ENCODE measurements at regions not wholly inside any gene's neighbourhood (a gene's known extent, or its start where the extent isn't known, plus 50 kb on each side); places are given as distances from the start of the nearest gene placed in this dataset.

DNA sequence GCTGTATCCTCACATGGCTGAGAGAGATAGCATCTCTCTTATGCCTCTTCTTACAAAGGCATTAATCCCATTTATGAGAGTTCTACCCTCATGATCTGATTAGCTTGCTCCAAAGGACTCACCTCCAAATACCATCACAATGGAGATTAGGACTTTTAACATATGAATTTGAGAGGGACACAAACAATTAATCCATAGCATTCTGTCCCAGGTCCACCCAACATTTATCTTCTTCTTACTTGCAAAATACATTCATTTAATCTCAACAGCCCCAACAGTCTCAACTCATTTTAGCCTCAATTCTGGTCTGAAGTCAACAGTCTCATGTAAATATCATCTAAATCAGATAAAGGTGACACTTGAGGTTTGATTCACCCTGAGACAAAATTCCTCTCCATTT is 555.4 kb downstream of the RAB28 start:
- DNase-seq (ENCODE audit: low spot score), result no peak
- CTCF ChIA-PET, result no interaction called here
- no peak overlapping the region for H3K27ac ChIP-seq (ENCODE audit: low read depth, low read length, poor library complexity, severe bottlenecking)
- H3K9me3 ChIP-seq (ENCODE audit: low read depth, low read length, poor library complexity, severe bottlenecking), result no peaks in the 10 kb centered on the region
- BruUV-seq (replicated peaks), result no TSS peak
- no peak overlapping the region for H3K4me3 ChIP-seq (ENCODE audit: low read depth, low read length, poor library complexity, severe bottlenecking)
- POLR2A ChIA-PET (ENCODE audit: low non-redundant PET), result no interaction called here
- H3K36me3 ChIP-seq (ENCODE audit: insufficient read depth, low read length, poor library complexity, severe bottlenecking), result no peaks in the 10 kb centered on the region
- no peaks in the 10 kb centered on the region for H3K4me1 ChIP-seq (ENCODE audit: insufficient read depth, low read length, poor library complexity, severe bottlenecking)
- H3K27me3 ChIP-seq (replicated peaks; ENCODE audit: insufficient read depth, low read depth, low read length, poor library complexity), result peaks cover 20% of the 10 kb centered on the region
- TF ChIP-seq EZH2 (IDR thresholded peaks at IDR 0.05; ENCODE audit: borderline replicate concordance, low read depth, low read length, poor library complexity, severe bottlenecking), result no peak
- TF ChIP-seq, protein P1, sequence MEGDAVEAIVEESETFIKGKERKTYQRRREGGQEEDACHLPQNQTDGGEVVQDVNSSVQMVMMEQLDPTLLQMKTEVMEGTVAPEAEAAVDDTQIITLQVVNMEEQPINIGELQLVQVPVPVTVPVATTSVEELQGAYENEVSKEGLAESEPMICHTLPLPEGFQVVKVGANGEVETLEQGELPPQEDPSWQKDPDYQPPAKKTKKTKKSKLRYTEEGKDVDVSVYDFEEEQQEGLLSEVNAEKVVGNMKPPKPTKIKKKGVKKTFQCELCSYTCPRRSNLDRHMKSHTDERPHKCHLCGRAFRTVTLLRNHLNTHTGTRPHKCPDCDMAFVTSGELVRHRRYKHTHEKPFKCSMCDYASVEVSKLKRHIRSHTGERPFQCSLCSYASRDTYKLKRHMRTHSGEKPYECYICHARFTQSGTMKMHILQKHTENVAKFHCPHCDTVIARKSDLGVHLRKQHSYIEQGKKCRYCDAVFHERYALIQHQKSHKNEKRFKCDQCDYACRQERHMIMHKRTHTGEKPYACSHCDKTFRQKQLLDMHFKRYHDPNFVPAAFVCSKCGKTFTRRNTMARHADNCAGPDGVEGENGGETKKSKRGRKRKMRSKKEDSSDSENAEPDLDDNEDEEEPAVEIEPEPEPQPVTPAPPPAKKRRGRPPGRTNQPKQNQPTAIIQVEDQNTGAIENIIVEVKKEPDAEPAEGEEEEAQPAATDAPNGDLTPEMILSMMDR (conservative IDR thresholded peaks at IDR 0.05; ENCODE audit: low read depth, low read length), result no peak
- intact Hi-C loops (cut with micrococcal nuclease; ENCODE audit: unreplicated experiment), result no loop called here

GRCh38 chr4:12926189-12927066 is 557.7 kb downstream of the RAB28 start:
- TF ChIP-seq, protein P1 (conservative IDR thresholded peaks at IDR 0.05; ENCODE audit: low read depth, low read length), result no peak
- no peak for TF ChIP-seq EZH2 (IDR thresholded peaks at IDR 0.05; ENCODE audit: borderline replicate concordance, low read depth, low read length, poor library complexity, severe bottlenecking)
- BruUV-seq (replicated peaks), result no TSS peak
- Histone ChIP-seq H3K4me3 (ENCODE audit: low read depth, low read length, poor library complexity, severe bottlenecking) (no peak overlapping the region), H3K9me3 (ENCODE audit: low read depth, low read length, poor library complexity, severe bottlenecking) (no peaks in the 10 kb centered on the region), H3K4me1 (ENCODE audit: insufficient read depth, low read length, poor library complexity, severe bottlenecking) (no peaks in the 10 kb centered on the region), H3K27ac (ENCODE audit: low read depth, low read length, poor library complexity, severe bottlenecking) (no peak overlapping the region), H3K36me3 (ENCODE audit: insufficient read depth, low read length, poor library complexity, severe bottlenecking) (no peaks in the 10 kb centered on the region), H3K27me3 (replicated peaks; ENCODE audit: insufficient read depth, low read depth, low read length, poor library complexity) (peaks cover 31% of the 10 kb centered on the region)
- ChIA-PET POLR2A (ENCODE audit: low non-redundant PET) (no interaction called here), CTCF (no interaction called here)
- peak; percentile 66 for DNase-seq (ENCODE audit: low spot score)
- intact Hi-C loops (cut with micrococcal nuclease; ENCODE audit: unreplicated experiment), result no loop called here

DNA sequence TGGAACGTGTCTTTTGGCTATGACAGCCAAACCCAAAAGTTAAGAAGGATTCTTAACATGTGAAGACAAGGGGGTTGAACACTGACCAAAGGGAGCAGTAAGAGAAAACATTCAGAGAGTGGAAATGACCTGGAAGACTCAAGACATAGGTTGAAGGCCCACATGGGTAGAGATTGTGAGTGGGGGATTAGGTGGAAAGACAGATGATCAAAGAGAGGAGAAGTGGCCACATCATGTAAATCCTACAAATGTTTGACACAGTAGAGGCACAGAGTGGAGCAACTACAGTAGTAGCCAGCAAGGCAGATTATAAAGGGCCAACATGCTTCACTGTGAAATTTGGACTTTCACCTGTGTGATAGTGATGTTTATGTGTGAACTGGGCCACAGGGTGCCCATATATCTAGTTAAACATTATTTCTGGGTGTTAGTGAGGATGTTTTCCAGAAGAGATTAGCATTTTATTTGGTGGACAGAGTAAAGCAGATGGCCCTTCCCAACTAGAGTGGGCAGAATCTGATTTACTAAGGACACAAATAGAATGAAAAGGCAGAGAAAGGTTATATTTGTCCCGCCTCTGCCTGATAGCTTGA is 559.3 kb downstream of the RAB28 start:
- POLR2A ChIA-PET (ENCODE audit: low non-redundant PET), result no interaction called here
- H3K9me3 ChIP-seq (ENCODE audit: low read depth, low read length, poor library complexity, severe bottlenecking), result no peaks in the 10 kb centered on the region
- no peaks in the 10 kb centered on the region for H3K36me3 ChIP-seq (ENCODE audit: insufficient read depth, low read length, poor library complexity, severe bottlenecking)
- intact Hi-C loops (cut with micrococcal nuclease; ENCODE audit: unreplicated experiment), result no loop called here
- no peak for DNase-seq (ENCODE audit: low spot score)
- H3K27me3 ChIP-seq (replicated peaks; ENCODE audit: insufficient read depth, low read depth, low read length, poor library complexity), result peaks cover 24% of the 10 kb centered on the region
- TF ChIP-seq, protein P1 (conservative IDR thresholded peaks at IDR 0.05; ENCODE audit: low read depth, low read length), result no peak
- TF ChIP-seq EZH2 (IDR thresholded peaks at IDR 0.05; ENCODE audit: borderline replicate concordance, low read depth, low read length, poor library complexity, severe bottlenecking), result no peak
- no peaks in the 10 kb centered on the region for H3K4me1 ChIP-seq (ENCODE audit: insufficient read depth, low read length, poor library complexity, severe bottlenecking)
- BruUV-seq (replicated peaks), result no TSS peak
- CTCF ChIA-PET, result no interaction called here
- H3K4me3 ChIP-seq (ENCODE audit: low read depth, low read length, poor library complexity, severe bottlenecking), result no peak overlapping the region
- no peak overlapping the region for H3K27ac ChIP-seq (ENCODE audit: low read depth, low read length, poor library complexity, severe bottlenecking)

All from A673 (cell line).